GM23248 (cell line): ENCODE measurements at regions not wholly inside any gene's neighbourhood (a gene's known extent, or its start where the extent isn't known, plus 50 kb on each side); places are given as distances from the start of the nearest gene placed in this dataset.

ENCODE experiments used
- EZH2 ChIP-seq: fragments of 200-600 bp; sonication (generic); IDR thresholded peaks from 2 replicates; pipeline ENCODE4 v1.6.1; 2018; ENCODE audit warnings: antibody characterized with exemption, mild to moderate bottlenecking; ENCODE audit not compliant: insufficient read depth, poor library complexity, severe bottlenecking
- EZH2phosphoT487 ChIP-seq: fragments of 200-600 bp; sonication (generic); IDR thresholded peaks from 2 replicates; pipeline ENCODE4 v1.6.1; 2018; ENCODE audit warnings: antibody characterized with exemption, moderate library complexity, mild to moderate bottlenecking, low read depth; ENCODE audit not compliant: insufficient read depth

DNA sequence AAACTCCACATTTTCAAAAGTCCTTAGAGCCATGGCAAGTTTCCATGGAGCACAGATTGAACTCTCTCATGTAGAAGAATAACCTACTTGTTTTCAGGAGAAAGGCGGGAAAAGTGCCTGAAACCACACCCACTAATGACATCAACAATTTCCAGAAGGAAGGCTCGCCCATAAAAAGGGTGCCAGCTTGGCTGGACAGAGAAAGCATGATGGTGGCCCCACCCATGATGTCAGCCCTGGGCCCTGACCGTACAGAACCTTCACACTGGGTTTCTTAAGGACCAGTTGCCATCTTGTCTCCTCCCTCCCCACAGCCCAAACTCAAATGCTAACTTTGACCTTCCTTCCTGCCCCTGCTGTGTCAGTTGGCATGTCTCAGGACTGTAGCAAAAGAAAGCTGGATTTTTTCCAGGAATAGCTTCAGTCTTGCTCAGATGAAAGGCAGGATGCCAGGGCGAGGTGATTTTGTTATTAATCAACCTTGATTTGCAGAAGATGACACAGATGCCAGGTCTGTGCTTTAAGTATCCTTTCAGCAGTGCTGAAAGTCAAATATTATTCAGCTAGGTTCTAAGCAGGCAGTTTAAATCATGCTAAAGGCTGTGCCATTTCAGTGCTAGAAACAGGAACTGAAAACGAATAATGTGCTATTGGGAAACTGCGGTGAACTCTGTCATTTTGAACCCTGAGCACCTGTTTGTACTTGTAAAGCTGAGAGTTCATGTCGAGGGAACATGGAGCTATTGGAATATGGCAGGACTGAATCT is 89.5 kb upstream of the RFC3 start:
- TF ChIP-seq EZH2: no peak
- no peak for TF ChIP-seq EZH2phosphoT487
